RWPE1 (cell line): ENCODE measurements at regions not wholly inside any gene's neighbourhood (a gene's known extent, or its start where the extent isn't known, plus 50 kb on each side); places are given as distances from the start of the nearest gene placed in this dataset.

ENCODE experiments used
- CTCF ChIA-PET: fragments of 350-600 bp; sonication (Branson Sonifier 250); formaldehyde crosslinking; extraction: SDS; loops from one replicate; lab custom pipeline; 2021; lab: Yijun Ruan, JAX
- POLR2A ChIA-PET: fragments of 400-600 bp; formaldehyde crosslinking; extraction: SDS; loops from one replicate; lab custom pipeline; 2020; ENCODE audit warnings: antibody characterized with exemption; ENCODE audit not compliant: low non-redundant PET; lab: Yijun Ruan, JAX
- DNase-seq: peaks from one replicate; pipeline ENCODE4 v3.0.0; 2012; ENCODE audit warnings: low spot score
- H3K27ac ChIP-seq: fragments of 450-650 bp; 2 replicates; pipeline ENCODE4 v1.5.1; 2017
- CTCF ChIP-seq: fragments of 450-650 bp; conservative IDR thresholded peaks from 2 replicates; pipeline ENCODE4 v1.5.1; 2017; ENCODE audit warnings: low read depth, mild to moderate bottlenecking

- TF ChIP-seq CTCF: no peak
- no peak for DNase-seq
- CTCF ChIA-PET: interaction anchor here (0.6 kb wide), 1 partner anchor 12 kb away, joined by 4 read pairs; no protein-coding TSS in a partner anchor
- POLR2A ChIA-PET: no interaction called here
- H3K27ac ChIP-seq: no peak overlapping the region
Measured at GRCh38 chr5:167614294-167615021, 677.0 kb upstream of the WWC1 start.

GRCh38 chr5:167616043-167616890, 675.2 kb upstream of the WWC1 start:
- ChIA-PET CTCF (no interaction called here), POLR2A (no interaction called here)
- no peak overlapping the region for H3K27ac ChIP-seq
- no peak for DNase-seq
- no peak for TF ChIP-seq CTCF

- ChIA-PET CTCF (interaction anchor here (0.7 kb wide), 1 partner anchor 477 kb away, joined by 4 read pairs; no protein-coding TSS in a partner anchor), POLR2A (no interaction called here)
Measured at GRCh38 chr5:167623354-167623753, 668.1 kb upstream of the WWC1 start.

GRCh38 chr5:167624053-167624452, 667.4 kb upstream of the WWC1 start:
- ChIA-PET CTCF (interaction anchor here (1.3 kb wide), 1 partner anchor 36 kb away, joined by 3 read pairs; no protein-coding TSS in a partner anchor), POLR2A (no interaction called here)
- no peak for TF ChIP-seq CTCF
- DNase-seq: no peak
- no peak overlapping the region for H3K27ac ChIP-seq

More at GRCh38 chr5:167623354-167623753, 668.1 kb upstream of the WWC1 start:
- no peak overlapping the region for H3K27ac ChIP-seq
- DNase-seq: no peak
- TF ChIP-seq CTCF: no peak

GRCh38 chr5:167626341-167627123, 664.9 kb upstream of the WWC1 start:
- DNase-seq: no peak
- POLR2A ChIA-PET: no interaction called here
- no peak for TF ChIP-seq CTCF
- CTCF ChIA-PET: interaction anchor here (0.8 to 0.9 kb wide), 3 partner anchors 13 to 180 kb away, joined by 3 to 4 read pairs (median 3); no protein-coding TSS in a partner anchor
- H3K27ac ChIP-seq: no peak overlapping the region

- no peak overlapping the region for H3K27ac ChIP-seq
- DNase-seq: no peak
- TF ChIP-seq CTCF: no peak
- ChIA-PET CTCF (no interaction called here), POLR2A (no interaction called here)
Measured at GRCh38 chr5:167629634-167630033, 661.8 kb upstream of the WWC1 start.
